Smooth muscle cell (in vitro differentiated cells): ENCODE measurements at regions not wholly inside any gene's neighbourhood (a gene's known extent, or its start where the extent isn't known, plus 50 kb on each side); places are given as distances from the start of the nearest gene placed in this dataset.

ENCODE experiments used
- DNase-seq: peaks from one replicate; lab custom pipeline; 2025; ENCODE audit not compliant: unreplicated experiment; lab: John Stamatoyannopoulos, UW
- H2AFZ ChIP-seq: fragments of 200-600 bp; sonication (generic); 2 replicates; pipeline ENCODE4 v1.6.0; 2016; ENCODE audit warnings: antibody characterized with exemption, low read depth, mild to moderate bottlenecking
- H3F3A ChIP-seq: fragments of 200-600 bp; sonication (generic); 2 replicates; pipeline ENCODE4 v1.6.0; 2017; ENCODE audit warnings: antibody characterized with exemption, low read depth
- H3K27ac ChIP-seq: fragments of 200-600 bp; sonication (generic); 2 replicates; pipeline ENCODE4 v1.5.1; 2016; ENCODE audit warnings: low read depth, mild to moderate bottlenecking
- H3K27me3 ChIP-seq: fragments of 200-600 bp; sonication (generic); 2 replicates; pipeline ENCODE4 v1.6.1; 2016; ENCODE audit warnings: low read depth, mild to moderate bottlenecking
- H3K36me3 ChIP-seq: fragments of 200-600 bp; sonication (generic); 2 replicates; pipeline ENCODE4 v1.5.1; 2016; ENCODE audit warnings: low read depth
- H3K4me1 ChIP-seq: fragments of 200-600 bp; sonication (generic); 2 replicates; pipeline ENCODE4 v1.5.1; 2016; ENCODE audit warnings: low read depth
- H3K4me2 ChIP-seq: fragments of 200-600 bp; sonication (generic); 2 replicates; pipeline ENCODE4 v1.6.0; 2016; ENCODE audit warnings: mild to moderate bottlenecking
- H3K4me3 ChIP-seq: fragments of 200-600 bp; sonication (generic); 2 replicates; pipeline ENCODE4 v1.5.1; 2016; ENCODE audit warnings: mild to moderate bottlenecking
- H3K79me2 ChIP-seq: fragments of 200-600 bp; sonication (generic); 2 replicates; pipeline ENCODE4 v1.6.0; 2016; ENCODE audit warnings: low read depth, mild to moderate bottlenecking
- H3K9ac ChIP-seq: fragments of 200-600 bp; sonication (generic); 2 replicates; pipeline ENCODE4 v1.6.0; 2016; ENCODE audit warnings: low read depth
- H3K9me3 ChIP-seq: fragments of 200-600 bp; sonication (generic); replicated peaks from 2 replicates; pipeline ENCODE4 v1.5.1; 2016; ENCODE audit warnings: low read depth
- H4K20me1 ChIP-seq: fragments of 200-600 bp; sonication (generic); 2 replicates; pipeline ENCODE4 v1.6.0; 2016; ENCODE audit warnings: low read depth
- WGBS: methylation state at CpG from one replicate; pipeline ENCODE4 v1.1.7; 2016; ENCODE audit warnings: low lambda C conversion rate; 5-methylcytosine and 5-hydroxymethylcytosine counted together
- TF ChIP-seq, protein P1 (sequence below): fragments of 200-600 bp; sonication (generic); IDR thresholded peaks from 2 replicates; pipeline ENCODE4 v1.5.1; 2017; ENCODE audit warnings: borderline replicate concordance, mild to moderate bottlenecking, antibody characterized with exemption; ENCODE audit not compliant: insufficient read depth, poor library complexity, severe bottlenecking

DNA sequence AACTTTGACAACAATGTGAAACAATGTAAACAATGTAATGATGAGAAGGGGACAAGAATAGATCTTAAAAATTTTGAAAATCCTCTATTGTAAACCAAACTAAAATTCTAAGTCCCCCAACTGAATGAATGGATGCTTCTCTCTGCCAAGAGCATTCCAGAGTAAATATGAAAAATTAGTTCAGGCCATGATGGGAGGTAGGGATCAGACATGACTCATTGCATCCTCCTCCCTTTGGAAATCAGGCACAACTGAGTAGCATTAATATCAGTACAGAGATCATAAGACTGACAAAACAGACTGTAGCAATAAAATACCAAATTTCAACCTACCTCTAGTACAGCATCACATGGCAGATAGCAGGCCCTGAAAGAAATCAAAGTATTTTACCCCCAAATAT lies 559.9 kb downstream of the C12orf50 start:
- Histone ChIP-seq H3K27me3 (no peaks in the 10 kb centered on the region), H3F3A (no peaks in the 10 kb centered on the region), H3K4me1 (peaks cover 6% of the 10 kb centered on the region), H4K20me1 (no peaks in the 10 kb centered on the region), H2AFZ (no peak overlapping the region), H3K36me3 (no peaks in the 10 kb centered on the region), H3K9ac (no peak overlapping the region), H3K4me3 (no peak overlapping the region), H3K79me2 (no peaks in the 10 kb centered on the region), H3K27ac (no peak overlapping the region), H3K9me3 (no peaks in the 10 kb centered on the region), H3K4me2 (no peak overlapping the region)
- DNase-seq, result no peak
- TF ChIP-seq, protein P1, sequence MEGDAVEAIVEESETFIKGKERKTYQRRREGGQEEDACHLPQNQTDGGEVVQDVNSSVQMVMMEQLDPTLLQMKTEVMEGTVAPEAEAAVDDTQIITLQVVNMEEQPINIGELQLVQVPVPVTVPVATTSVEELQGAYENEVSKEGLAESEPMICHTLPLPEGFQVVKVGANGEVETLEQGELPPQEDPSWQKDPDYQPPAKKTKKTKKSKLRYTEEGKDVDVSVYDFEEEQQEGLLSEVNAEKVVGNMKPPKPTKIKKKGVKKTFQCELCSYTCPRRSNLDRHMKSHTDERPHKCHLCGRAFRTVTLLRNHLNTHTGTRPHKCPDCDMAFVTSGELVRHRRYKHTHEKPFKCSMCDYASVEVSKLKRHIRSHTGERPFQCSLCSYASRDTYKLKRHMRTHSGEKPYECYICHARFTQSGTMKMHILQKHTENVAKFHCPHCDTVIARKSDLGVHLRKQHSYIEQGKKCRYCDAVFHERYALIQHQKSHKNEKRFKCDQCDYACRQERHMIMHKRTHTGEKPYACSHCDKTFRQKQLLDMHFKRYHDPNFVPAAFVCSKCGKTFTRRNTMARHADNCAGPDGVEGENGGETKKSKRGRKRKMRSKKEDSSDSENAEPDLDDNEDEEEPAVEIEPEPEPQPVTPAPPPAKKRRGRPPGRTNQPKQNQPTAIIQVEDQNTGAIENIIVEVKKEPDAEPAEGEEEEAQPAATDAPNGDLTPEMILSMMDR, result no peak

DNA sequence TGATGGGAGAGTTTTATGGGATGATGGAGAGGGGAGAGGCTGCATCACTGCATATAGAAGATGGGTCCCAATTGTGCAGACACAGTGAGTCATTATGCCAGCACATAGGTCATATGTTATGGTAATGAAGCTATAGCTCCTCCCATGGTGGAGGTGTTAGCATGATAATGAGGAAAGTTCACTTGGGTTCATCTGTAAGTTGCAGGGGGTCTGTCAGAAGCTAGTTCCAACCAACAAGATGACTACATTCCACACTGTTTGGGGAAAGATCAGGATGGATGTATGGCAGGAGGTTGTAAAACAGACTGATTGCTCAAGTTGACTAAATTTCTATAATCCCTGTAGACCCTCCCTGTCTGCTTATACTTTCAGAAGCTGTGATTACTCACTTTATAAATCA lies 561.3 kb downstream of the C12orf50 start:
- H3K27me3 ChIP-seq, result no peaks in the 10 kb centered on the region

DNA sequence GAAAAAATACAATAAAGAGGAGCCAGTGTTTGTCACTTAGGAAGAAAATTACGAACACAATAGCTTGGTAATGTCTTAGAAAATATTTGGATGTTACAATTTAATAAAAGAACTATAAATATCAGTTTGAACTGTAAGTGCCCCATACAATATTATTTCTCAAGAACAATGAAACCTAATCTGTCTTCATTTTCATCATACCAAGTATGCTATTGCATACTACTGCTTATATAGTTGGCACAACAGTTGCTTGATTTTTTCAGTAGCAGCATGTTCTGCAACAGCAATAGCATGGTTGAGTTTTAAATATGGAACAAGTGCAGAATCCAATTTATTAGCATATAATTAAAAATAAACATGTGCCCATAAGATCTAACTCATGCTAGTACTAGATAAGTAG lies 564.6 kb downstream of the C12orf50 start:
- Histone ChIP-seq H3K79me2 (no peaks in the 10 kb centered on the region), H3K4me3 (no peak overlapping the region), H3K27me3 (no peaks in the 10 kb centered on the region), H3K9ac (no peak overlapping the region), H4K20me1 (no peaks in the 10 kb centered on the region), H3K9me3 (no peaks in the 10 kb centered on the region), H3K27ac (no peak overlapping the region), H3F3A (no peaks in the 10 kb centered on the region), H3K4me2 (no peak overlapping the region), H2AFZ (no peak overlapping the region), H3K36me3 (no peaks in the 10 kb centered on the region), H3K4me1 (peaks cover 1% of the 10 kb centered on the region)
- 80% methylated on average over 1 of the region's 1 CpG for WGBS
- DNase-seq, result no peak
- TF ChIP-seq, protein P1, result no peak

More for the DNA sequence above, 561.3 kb downstream of the C12orf50 start:
- Histone ChIP-seq H3K79me2 (no peaks in the 10 kb centered on the region), H2AFZ (no peak overlapping the region), H3K4me1 (peaks cover 6% of the 10 kb centered on the region), H3K9ac (no peak overlapping the region), H3K4me2 (no peak overlapping the region), H3F3A (no peaks in the 10 kb centered on the region), H4K20me1 (no peaks in the 10 kb centered on the region), H3K4me3 (no peak overlapping the region), H3K36me3 (no peaks in the 10 kb centered on the region), H3K9me3 (no peaks in the 10 kb centered on the region), H3K27ac (no peak overlapping the region)
- DNase-seq, result no peak
- TF ChIP-seq, protein P1, result no peak

DNA sequence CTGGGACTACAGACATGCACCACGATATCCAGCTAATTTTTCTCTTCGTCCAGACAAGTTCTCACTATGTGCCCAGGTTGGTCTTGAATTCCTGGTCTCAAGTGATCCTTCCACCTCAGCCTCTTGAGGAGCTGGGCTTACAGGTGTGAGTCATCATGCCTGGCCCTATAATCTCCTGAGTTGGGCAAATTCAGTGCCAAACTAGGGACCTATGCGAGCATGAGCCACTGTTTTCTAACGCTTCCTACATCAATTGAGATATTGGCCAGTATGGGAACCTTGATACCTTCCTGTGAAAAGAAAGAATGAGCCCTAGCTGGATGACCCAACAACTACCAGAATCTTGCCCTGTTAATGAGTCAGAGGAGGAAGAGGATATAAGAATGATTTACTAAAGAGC lies 585.2 kb downstream of the C12orf50 start:
- Histone ChIP-seq H3K9me3 (no peaks in the 10 kb centered on the region), H3K9ac (no peak overlapping the region), H3K4me1 (no peaks in the 10 kb centered on the region), H3K4me2 (no peak overlapping the region), H3K27ac (no peak overlapping the region), H2AFZ (no peak overlapping the region), H3K36me3 (no peaks in the 10 kb centered on the region), H3F3A (no peaks in the 10 kb centered on the region), H3K27me3 (no peaks in the 10 kb centered on the region), H4K20me1 (no peaks in the 10 kb centered on the region), H3K79me2 (no peaks in the 10 kb centered on the region), H3K4me3 (no peak overlapping the region)
- TF ChIP-seq, protein P1, result no peak
- no peak for DNase-seq
- 77% methylated on average over 4 of the region's 4 CpGs for WGBS
